Endothelial cell of umbilical vein (primary cell): ENCODE measurements at regions not wholly inside any gene's neighbourhood (a gene's known extent, or its start where the extent isn't known, plus 50 kb on each side); places are given as distances from the start of the nearest gene placed in this dataset.

Experiments
- BruUV-seq: library from RNA; stranded (reverse); fragments of 400-500 nt; replicated peaks from 2 replicates; lab custom pipeline; 2021; lab: Mats Ljungman, UMichigan
- CTCF ChIA-PET: fragments of 300-600, 350-600 bp; sonication (Branson Sonifier 250); formaldehyde crosslinking; loops from one replicate; lab custom pipeline; 2021; ENCODE audit warnings: antibody characterized with exemption, inconsistent platforms; lab: Charles Lee
- POLR2A ChIA-PET: fragments of 300-600, 350-600 bp; sonication (Branson Sonifier 250); formaldehyde crosslinking; loops from one replicate; lab custom pipeline; 2021; ENCODE audit warnings: antibody characterized with exemption, inconsistent platforms; lab: Charles Lee
- DNase-seq: peaks from one replicate; pipeline ENCODE4 v3.0.0-alpha.2; 2011; ENCODE audit warnings: low read depth, low spot score
- FAIRE-seq: peaks from 2 replicates; lab custom pipeline; 2011; peaks lifted over from hg19 to GRCh38; lab: Jason Lieb, UNC
- H2AFZ ChIP-seq: 2 replicates; pipeline ENCODE4 v1.6.0; 2012; ENCODE audit warnings: low read depth, low read length, control low read depth, inconsistent platforms
- H3K27ac ChIP-seq: 2 replicates; pipeline ENCODE4 v1.5.1; 2011; ENCODE audit warnings: low read depth, mild to moderate bottlenecking, control low read depth, low read length, moderate library complexity; ENCODE audit not compliant: insufficient read depth
- H3K27me3 ChIP-seq, 2 experiments: 2 replicates each; pipeline versions ENCODE4 v1.6.0 to v1.6.1; 2011; ENCODE audit warnings: low read length in 2 of 2, mixed read lengths in 1 of 2; ENCODE audit not compliant: control insufficient read depth in 2 of 2, insufficient read depth in 2 of 2
- H3K36me3 ChIP-seq, 2 experiments: 2 replicates in 1 of 2; 3 replicates in 1 of 2; pipeline ENCODE4 v1.5.1; 2011; ENCODE audit warnings: low read length in 2 of 2, mild to moderate bottlenecking in 1 of 2, moderate library complexity in 1 of 2; ENCODE audit not compliant: control insufficient read depth in 2 of 2, insufficient read depth in 2 of 2; ENCODE audit errors: extremely low read depth in 1 of 2
- H3K4me1 ChIP-seq: 3 replicates; pipeline ENCODE4 v1.5.1; 2011; ENCODE audit warnings: mild to moderate bottlenecking, low read length; ENCODE audit not compliant: control insufficient read depth, insufficient read depth; ENCODE audit errors: extremely low read depth
- H3K4me2 ChIP-seq: 2 replicates; pipeline ENCODE4 v1.6.1; 2011; ENCODE audit warnings: low read length, control low read depth, mixed read lengths; ENCODE audit not compliant: insufficient read depth
- H3K4me3 ChIP-seq, 3 experiments: fragments of 200-600 bp in 1 of 3; sonication (generic), shearing (Covaris generic) in 1 of 3; replicated peaks in 1 of 3; 2 replicates each; pipeline ENCODE4 v1.5.1; 2011 to 2016; ENCODE audit warnings: control low read depth in 3 of 3, low read length in 3 of 3, mild to moderate bottlenecking in 2 of 3, inconsistent platforms in 1 of 3, low read depth in 1 of 3, moderate library complexity in 1 of 3; ENCODE audit not compliant: insufficient read depth in 1 of 3
- H3K79me2 ChIP-seq: 2 replicates; pipeline ENCODE4 v1.6.0; 2012; ENCODE audit warnings: low read length, inconsistent platforms; ENCODE audit not compliant: control insufficient read depth, insufficient read depth
- H3K9ac ChIP-seq: replicated peaks from 2 replicates; pipeline ENCODE3; 2011; ENCODE audit warnings: low read length, control low read depth; ENCODE audit not compliant: insufficient read depth; ENCODE audit errors: extremely low read depth
- H3K9me1 ChIP-seq: replicated peaks from 3 replicates; pipeline ENCODE4 v1.6.0; 2011; ENCODE audit warnings: mild to moderate bottlenecking, low read length; ENCODE audit not compliant: control insufficient read depth, insufficient read depth; ENCODE audit errors: extremely low read depth
- H3K9me3 ChIP-seq: replicated peaks from 2 replicates; pipeline ENCODE4 v1.5.1; 2012; ENCODE audit warnings: low read length, inconsistent platforms; ENCODE audit not compliant: control insufficient read depth, insufficient read depth
- H4K20me1 ChIP-seq: replicated peaks from 2 replicates; pipeline ENCODE3; 2011; ENCODE audit warnings: mild to moderate bottlenecking, low read length; ENCODE audit not compliant: control insufficient read depth, insufficient read depth; ENCODE audit errors: extremely low read depth
- CTCF ChIP-seq, 2 donors: IDR thresholded peaks; 1 replicate in 1 of 2; 2 replicates in 1 of 2; pipeline ENCODE4 v1.5.1; 2011; ENCODE audit warnings: low read length in 2 of 2, mild to moderate bottlenecking in 2 of 2, moderate library complexity in 2 of 2, control low read depth in 1 of 2, inconsistent platforms in 1 of 2, low read depth in 1 of 2; ENCODE audit not compliant: insufficient read depth in 1 of 2; ENCODE audit errors: extremely low read depth in 1 of 2
- EZH2 ChIP-seq: IDR thresholded peaks from 2 replicates; pipeline ENCODE4 v1.6.1; 2012; ENCODE audit warnings: borderline replicate concordance, low read depth, mild to moderate bottlenecking, moderate library complexity, low read length, inconsistent platforms; ENCODE audit not compliant: severe bottlenecking
- FOS ChIP-seq: IDR thresholded peaks from 2 replicates; pipeline ENCODE4 v1.6.1; 2011; ENCODE audit warnings: mild to moderate bottlenecking, low read length, moderate library complexity, borderline replicate concordance; ENCODE audit not compliant: insufficient read depth
- GATA2 ChIP-seq: IDR thresholded peaks from 2 replicates; pipeline ENCODE4 v1.7.0; 2011; ENCODE audit warnings: low read depth, mild to moderate bottlenecking, moderate library complexity, mixed read lengths, low read length; ENCODE audit not compliant: insufficient read length, insufficient read depth
- JUN ChIP-seq: IDR thresholded peaks from 2 replicates; pipeline ENCODE4 v1.6.1; 2011; ENCODE audit warnings: borderline replicate concordance, low read depth; ENCODE audit not compliant: insufficient read length, insufficient read depth
- MYC ChIP-seq: IDR thresholded peaks from one replicate; pipeline ENCODE4 v1.6.1; 2011; ENCODE audit warnings: mild to moderate bottlenecking, low read depth, low read length
- POLR2A ChIP-seq: IDR thresholded peaks from 2 replicates; pipeline ENCODE4 v1.6.1; 2012; ENCODE audit warnings: low read depth, mild to moderate bottlenecking, control low read depth, low read length
- POLR2AphosphoS5 ChIP-seq: IDR thresholded peaks from 2 replicates; pipeline ENCODE4 v1.6.1; 2012; ENCODE audit warnings: low read depth, mild to moderate bottlenecking, control low read depth, low read length, moderate library complexity; ENCODE audit not compliant: insufficient read depth
- dilution Hi-C: fragments of 300-500 bp; cut with MboI; formaldehyde crosslinking; loops from one replicate; pipeline ENCODE4 v1.15.0; 2019; ENCODE audit warnings: low sequenced_read_pairs; ENCODE audit not compliant: extremely low pct_ligation_motif_present
- intact Hi-C: fragments of 100-400 bp; cut with micrococcal nuclease; formaldehyde crosslinking; loops from one replicate; pipeline ENCODE4 v1.10.0; 2022
- TF ChIP-seq, protein P1 (sequence below): IDR thresholded peaks from 2 replicates; pipeline ENCODE4 v1.6.1; 2011; ENCODE audit not compliant: insufficient read depth, insufficient read length

GRCh38 chr20:4068708-4069107 lies 53.4 kb upstream of the RNF24 start:
- H3K9ac ChIP-seq = no peak overlapping the region
- no peaks in the 10 kb centered on the region for H3K36me3 ChIP-seq
- peaks cover 37% of the 10 kb centered on the region for H3K4me1 ChIP-seq
- no peak for FAIRE-seq
- dilution Hi-C loops (no loop called here), intact Hi-C loops (no loop called here)
- H3K9me3 ChIP-seq = no peaks in the 10 kb centered on the region
- TF ChIP-seq CTCF (IDR thresholded peaks at IDR 0.05; ENCODE audit: extremely low read depth in 1 of 2, insufficient read depth in 1 of 2, low read depth in 1 of 2, low read length in 2 of 2) = no peak
- no peak for TF ChIP-seq GATA2
- TF ChIP-seq JUN = no peak
- TF ChIP-seq FOS = no peak
- TF ChIP-seq, protein P1, sequence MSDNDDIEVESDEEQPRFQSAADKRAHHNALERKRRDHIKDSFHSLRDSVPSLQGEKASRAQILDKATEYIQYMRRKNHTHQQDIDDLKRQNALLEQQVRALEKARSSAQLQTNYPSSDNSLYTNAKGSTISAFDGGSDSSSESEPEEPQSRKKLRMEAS = no peak
- TF ChIP-seq POLR2A = no peak
- no peak for TF ChIP-seq POLR2AphosphoS5
- TF ChIP-seq EZH2 = no peak
- no peak for TF ChIP-seq MYC
- no peaks in the 10 kb centered on the region for H3K27me3 ChIP-seq
- no peaks in the 10 kb centered on the region for H3K9me1 ChIP-seq
- no peaks in the 10 kb centered on the region for H3K79me2 ChIP-seq
- no peaks in the 10 kb centered on the region for H4K20me1 ChIP-seq
- H2AFZ ChIP-seq = no peak overlapping the region
- DNase-seq = no peak
- no peak overlapping the region for H3K27ac ChIP-seq
- BruUV-seq = no TSS peak
- POLR2A ChIA-PET = no interaction called here
- CTCF ChIA-PET = interaction anchor here (0.8 to 6.0 kb wide), 5 partner anchors 16 to 392 kb away, joined by 3 to 29 read pairs (median 4); partner anchors contain the start of gene RNF24
- H3K4me3 ChIP-seq = no peak overlapping the region
- H3K4me2 ChIP-seq = no peak overlapping the region
